ENCODE measurements at regions not wholly inside any gene's neighbourhood (a gene's known extent, or its start where the extent isn't known, plus 50 kb on each side); places are given as distances from the start of the nearest gene placed in this dataset.
A peak's percentile ranks its signal among the peaks of the same experiment; 100 is the strongest.
"Not testable (repeated sequence)": the region's sequence is repeated elsewhere in the genome, so short reads cannot be mapped to it uniquely, and the experiment has no call there.

- no peak for DNase-seq
Observed at GRCh38 chr21:25234857-25235801, 372.2 kb downstream of the MRPL39 start.

DNA sequence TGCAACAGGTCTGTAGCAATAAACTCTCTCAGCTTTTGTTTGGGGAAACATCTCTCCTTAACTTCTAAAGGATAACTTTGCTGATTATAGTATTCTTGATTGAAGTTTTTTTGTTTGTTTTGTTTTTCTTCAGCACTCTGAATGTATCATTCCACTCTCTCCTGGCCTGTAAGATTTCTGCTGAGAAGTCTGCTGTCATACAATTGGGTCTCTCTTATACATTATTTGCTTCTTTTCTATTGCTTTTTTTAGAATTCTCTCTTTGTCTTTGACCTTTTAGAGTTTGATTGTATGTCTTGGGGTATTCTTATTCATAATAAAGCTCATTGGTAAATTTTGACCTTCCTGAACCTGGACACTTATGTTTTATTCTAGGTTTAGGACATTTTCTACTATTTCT is 386.3 kb downstream of the MRPL39 start:
- DNase-seq: no peak

DNA sequence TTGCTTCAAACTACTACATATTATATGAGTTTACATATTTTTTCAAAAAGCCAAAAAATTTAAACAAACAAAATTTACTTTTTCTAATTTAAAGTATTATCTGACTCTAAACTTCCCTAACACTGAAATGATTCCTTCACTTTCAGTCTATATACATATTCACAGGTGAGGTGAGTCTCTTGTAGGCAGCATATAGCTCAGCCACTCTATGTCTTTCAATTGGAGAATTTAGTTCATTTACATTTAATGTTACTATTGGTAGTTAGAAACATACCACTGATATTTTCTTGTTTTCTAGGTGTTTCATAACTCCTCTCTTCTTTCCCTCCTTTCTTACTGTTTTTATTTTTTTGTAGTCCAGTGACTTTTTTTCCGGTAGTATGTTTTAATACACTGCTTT is 387.1 kb downstream of the MRPL39 start:
- no peak for DNase-seq

- DNase-seq: no peak
Observed at GRCh38 chr21:25215698-25216384, 391.4 kb downstream of the MRPL39 start.

- DNase-seq: no peak
Observed at GRCh38 chr21:25214676-25215075, 392.6 kb downstream of the MRPL39 start.

GRCh38 chr21:25199944-25200343 is 407.3 kb downstream of the MRPL39 start:
- DNase-seq: no peak

DNA sequence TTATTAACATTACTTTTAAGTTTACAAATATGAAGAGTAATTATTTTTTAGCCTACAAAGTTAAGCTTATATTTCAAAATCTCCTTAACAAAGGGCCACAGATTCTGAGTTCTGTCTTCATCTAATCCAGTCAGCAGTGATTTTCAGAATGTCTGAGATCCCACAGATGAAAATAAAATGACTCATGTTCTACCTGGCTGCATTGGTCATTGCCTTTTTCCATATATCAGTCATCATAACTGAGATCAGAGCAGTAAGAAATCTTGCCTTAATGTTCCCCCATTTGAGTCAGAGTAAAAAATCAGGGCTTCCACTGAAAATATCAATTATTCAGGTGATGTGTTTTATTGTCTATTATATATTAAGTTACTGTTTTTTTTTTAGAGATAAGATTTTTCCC is 416.1 kb downstream of the MRPL39 start:
- DNase-seq: no peak

GRCh38 chr21:25189497-25189896 is 417.8 kb downstream of the MRPL39 start:
- no peak for DNase-seq

DNA sequence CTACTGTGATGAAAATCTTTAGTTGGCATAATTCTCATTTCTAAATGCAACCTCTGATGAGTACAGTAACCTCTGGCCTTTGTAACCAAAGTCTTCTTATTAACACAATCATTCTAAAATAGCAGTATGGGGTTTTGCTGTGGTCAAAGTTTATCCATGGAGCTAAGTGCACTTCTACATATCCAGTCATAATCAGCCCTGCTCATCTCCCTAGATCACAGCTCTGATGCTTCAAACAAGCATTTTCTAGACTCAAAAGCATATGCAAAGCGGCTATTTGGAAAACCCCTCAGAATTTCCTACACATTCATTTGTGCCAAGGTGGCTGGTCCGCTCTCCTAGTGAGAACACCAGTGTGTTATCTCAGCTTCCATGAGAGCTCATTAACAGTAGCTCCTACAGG is 418.6 kb downstream of the MRPL39 start:
- no peak for DNase-seq

DNA sequence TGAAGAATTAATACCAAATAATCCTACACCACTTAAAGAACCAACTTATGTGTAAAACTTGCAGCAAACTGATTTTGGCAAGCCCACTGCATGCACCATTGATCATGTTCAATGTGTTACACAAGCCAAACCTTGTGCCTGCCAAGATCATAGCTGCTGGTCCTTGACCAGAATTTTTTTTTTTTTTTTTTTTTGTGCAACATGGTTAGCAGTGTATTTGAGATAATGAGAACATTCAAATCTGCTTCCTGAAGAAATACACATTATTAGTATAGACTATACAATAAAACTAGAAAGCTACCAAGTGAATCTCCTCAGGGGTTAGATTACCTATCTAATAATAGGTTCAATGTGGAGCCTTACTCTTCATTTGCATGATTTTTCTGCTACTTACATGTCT is 421.0 kb downstream of the MRPL39 start:
- DNase-seq: no peak

DNA sequence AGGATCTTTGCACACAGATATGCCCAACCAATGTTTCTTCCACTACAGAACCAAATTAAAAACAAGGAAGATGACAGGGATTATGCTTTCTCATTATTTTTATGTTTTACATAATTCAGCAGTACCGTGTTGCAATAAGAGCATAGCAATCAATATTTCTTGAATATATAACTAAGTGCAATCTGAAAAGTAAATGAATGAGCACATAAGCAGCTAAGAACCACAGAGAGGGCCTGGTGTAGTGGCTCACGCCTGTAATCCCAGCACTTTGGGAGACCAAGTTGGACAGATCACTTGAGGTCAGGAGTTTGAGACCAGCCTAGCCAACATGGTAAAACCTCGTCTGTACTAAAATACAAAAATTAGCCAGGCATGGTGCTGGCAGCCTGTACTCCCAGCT is 423.7 kb downstream of the MRPL39 start:
- no peak for DNase-seq

- not testable (repeated sequence) for DNase-seq
Observed at GRCh38 chr21:25181690-25182089, 425.6 kb downstream of the MRPL39 start.

GRCh38 chr21:25179116-25179515 is 428.2 kb downstream of the MRPL39 start:
- peak; percentile 16 for DNase-seq

DNA sequence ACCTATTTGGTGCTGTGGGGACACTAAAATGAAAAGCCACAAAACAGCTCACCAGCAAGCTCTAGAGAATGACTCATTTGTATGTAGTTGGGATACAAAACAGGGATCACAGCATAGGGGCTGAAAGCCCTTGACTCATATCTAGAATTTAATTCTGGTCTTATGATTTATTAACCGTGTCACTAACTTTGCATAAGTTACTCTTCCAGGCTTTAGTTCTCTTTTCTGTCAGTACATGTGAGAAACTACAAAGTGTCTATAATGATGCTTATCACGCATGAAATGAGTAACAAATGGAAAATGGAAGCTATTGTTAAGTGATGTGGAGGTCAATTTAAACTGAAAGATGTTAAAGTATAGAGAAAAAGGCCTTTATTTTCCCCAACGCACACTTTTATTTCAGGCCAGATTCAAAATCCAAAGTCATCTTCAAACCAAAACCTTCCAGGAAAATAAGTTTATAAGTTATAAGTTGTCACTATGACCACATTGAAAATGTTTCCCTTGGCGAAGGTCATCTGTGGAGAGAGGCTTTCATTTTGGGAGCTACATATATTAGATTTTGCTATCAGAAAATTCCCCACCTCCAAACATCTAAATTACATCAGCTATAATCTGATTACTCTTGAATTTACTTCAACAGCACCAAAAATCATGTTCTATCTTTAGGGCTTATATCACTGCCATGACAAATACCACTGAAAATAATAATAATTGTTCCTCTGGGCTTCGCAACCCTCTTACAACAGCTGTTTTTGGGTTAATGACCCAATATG is 430.5 kb downstream of the MRPL39 start:
- no peak for DNase-seq

- DNase-seq: no peak
Observed at GRCh38 chr21:25175938-25176337, 431.3 kb downstream of the MRPL39 start.

DNA sequence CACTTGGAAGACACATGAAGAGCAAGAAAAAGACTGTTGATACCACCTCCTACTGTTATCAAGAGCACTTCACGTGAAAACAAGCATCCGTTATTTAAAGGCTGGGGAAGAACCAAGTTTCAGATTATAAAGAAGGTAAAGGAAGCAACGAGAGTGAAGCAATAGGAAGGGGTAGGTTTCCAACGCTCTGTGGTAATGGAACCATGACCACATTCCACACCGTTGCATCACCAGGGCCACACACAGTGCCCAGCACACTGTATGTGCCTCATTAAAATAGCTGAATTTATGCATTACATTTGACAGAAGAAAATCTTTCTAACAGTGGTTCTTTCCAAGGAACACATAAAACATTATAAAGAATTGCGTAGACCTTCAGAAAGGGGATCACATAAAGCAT is 435.8 kb downstream of the MRPL39 start:
- peak; percentile 14 for DNase-seq

DNA sequence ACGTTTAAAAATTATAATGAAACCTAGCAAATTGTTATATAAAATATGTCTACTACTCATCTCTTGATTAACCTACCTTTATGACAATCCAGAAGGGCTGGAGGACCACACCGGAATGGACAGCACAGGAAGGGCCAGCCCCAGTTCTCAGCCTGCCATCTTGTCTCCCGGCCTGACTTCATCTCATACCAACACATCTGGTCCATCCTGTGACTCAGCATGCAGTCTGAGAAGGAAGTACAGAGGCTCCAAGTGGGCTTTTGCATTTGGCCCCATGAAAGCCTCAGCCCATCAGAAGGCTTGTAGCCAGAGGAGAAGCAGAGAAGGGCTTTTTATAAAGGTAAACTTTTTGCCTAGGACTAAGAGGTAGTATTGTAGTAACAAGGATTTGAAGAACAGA is 436.6 kb downstream of the MRPL39 start:
- peak; percentile 11 for DNase-seq

DNA sequence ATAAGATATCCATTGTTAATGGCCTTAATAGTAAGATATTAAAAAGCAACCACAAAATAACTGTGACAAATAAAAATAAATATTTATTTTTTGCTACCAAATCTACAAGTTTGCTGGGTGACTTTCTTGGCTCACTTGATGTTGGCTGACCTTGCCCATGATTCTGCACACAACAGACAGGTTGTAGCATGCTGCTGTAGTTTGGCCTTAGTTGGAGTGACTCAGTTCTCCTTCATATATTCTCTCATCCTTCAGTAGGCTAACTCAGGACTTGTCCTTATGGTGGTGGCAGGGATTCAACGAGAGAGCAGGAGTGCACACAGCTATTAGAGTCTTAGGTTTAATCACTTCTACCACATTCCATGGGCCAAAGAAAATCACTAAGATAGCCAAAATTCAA is 437.9 kb downstream of the MRPL39 start:
- no peak for DNase-seq

GRCh38 chr21:25166904-25167303 is 440.4 kb downstream of the MRPL39 start:
- not testable (repeated sequence) for DNase-seq

GRCh38 chr21:25161571-25161970 is 445.7 kb downstream of the MRPL39 start:
- no peak for DNase-seq

DNA sequence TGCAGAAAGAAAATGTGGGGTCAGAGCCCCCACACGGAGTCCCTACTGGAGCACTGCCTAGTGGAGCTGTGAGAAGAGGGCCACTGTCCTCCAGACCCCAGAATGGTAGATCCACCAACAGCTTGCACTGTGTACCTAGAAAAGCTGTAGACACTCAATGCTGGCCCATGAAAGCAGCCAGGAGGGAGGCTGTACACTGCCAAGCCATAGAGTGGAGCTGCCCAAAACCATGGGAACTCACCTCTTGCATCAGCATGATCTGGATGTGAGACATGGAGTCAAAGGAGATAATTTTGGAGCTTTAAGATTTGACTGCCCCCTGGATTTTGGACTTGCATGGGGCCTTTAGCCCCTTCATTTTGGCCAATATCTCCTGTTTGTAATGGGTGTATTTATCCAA is 452.3 kb downstream of the MRPL39 start:
- not testable (repeated sequence) for DNase-seq

- DNase-seq: no peak
Observed at GRCh38 chr21:25149022-25149421, 458.3 kb downstream of the MRPL39 start.

DNA sequence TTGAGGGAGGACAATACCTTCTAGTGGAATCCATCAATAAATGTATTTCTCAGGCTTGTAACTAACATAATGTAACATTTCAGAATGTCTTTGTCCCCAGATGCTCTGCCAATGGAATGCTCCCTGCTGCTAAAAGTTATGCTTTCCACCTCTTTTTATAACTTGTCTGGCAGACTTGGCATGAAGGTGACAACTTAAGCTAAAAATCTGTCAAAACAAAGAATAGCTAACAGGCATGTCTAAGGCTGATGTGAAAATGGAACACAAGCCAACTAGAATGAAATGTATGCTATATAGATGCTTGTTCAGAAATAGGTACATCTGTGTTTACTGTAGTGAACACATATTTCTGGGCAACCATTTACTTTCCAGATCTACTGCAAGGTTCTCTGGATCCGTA is 467.9 kb downstream of the MRPL39 start:
- DNase-seq: no peak

Data from HCEC 1CT (cell line).